ENCODE measurements at regions not wholly inside any gene's neighbourhood (a gene's known extent, or its start where the extent isn't known, plus 50 kb on each side); places are given as distances from the start of the nearest gene placed in this dataset.

- no peaks in the 10 kb centered on the region for H3K9me3 ChIP-seq (ENCODE audit: control insufficient read depth in 1 of 2, low read length in 2 of 2)
- intact Hi-C loops (cut with micrococcal nuclease), result no loop called here
- H3K4me3 ChIP-seq (ENCODE audit: low read length in 2 of 2), result no peak overlapping the region
- Mint-ChIP-seq H3K27me3 (peaks cover 15 to 18% of the 10 kb centered on the region in 2 donors), H3K4me3 (no peak overlapping the region), H3K36me3 (no peaks in the 10 kb centered on the region), H3K4me1 (no peaks in the 10 kb centered on the region), H3K9me3 (peaks cover 0 to 4% (median under 1%) of the 10 kb centered on the region in 8 donors), H3K27ac (no peak overlapping the region)
- no peak for DNase-seq
- no peak overlapping the region for H3K27ac ChIP-seq (ENCODE audit: low read depth, low read length)
- H3K27me3 ChIP-seq (ENCODE audit: insufficient read depth, low read length), result no peaks in the 10 kb centered on the region
- ChIA-PET POLR2A (ENCODE audit: partially characterized antibody) (no interaction called here), CTCF (ENCODE audit: partially characterized antibody) (no interaction called here)
- H3K4me1 ChIP-seq (ENCODE audit: insufficient read depth, low read length), result no peaks in the 10 kb centered on the region
- H3K36me3 ChIP-seq (ENCODE audit: insufficient read depth, low read length), result no peaks in the 10 kb centered on the region
These were observed 235.3 kb downstream of the PRDM2 start for GRCh38 chr1:13935336-13935735.

DNA sequence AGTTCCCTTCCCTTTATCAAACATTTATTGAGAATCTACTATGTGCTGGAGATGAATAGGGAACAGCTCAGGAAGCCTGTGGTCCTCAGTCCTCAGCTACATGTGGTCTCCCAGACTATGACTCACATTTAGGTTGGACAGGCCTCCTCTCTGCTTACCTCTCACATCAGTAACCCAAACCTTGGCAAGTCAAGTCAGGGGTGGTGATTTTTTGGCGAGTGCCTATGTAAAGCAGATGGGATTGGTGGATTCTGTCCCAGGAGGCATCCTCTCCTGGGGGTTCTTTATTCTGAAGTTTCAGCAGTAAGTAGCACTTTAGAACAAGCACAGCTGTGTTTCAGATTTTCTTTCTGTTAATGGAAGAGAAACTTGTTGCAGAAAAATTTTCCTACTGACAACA lies 241.3 kb downstream of the PRDM2 start:
- Mint-ChIP-seq H3K27me3 (peaks cover 12 to 18% of the 10 kb centered on the region in 2 donors), H3K4me3 (no peak overlapping the region), H3K27ac (no peak overlapping the region), H3K36me3 (peaks cover 0 to 4% of the 10 kb centered on the region in 2 donors), H3K9me3 (peaks cover 0 to 15% (median 11%) of the 10 kb centered on the region in 8 donors), H3K4me1 (no peaks in the 10 kb centered on the region)
- H3K27me3 ChIP-seq (ENCODE audit: insufficient read depth, low read length), result no peaks in the 10 kb centered on the region
- no peak overlapping the region for H3K4me3 ChIP-seq (ENCODE audit: low read length in 2 of 2)
- H3K4me1 ChIP-seq (ENCODE audit: insufficient read depth, low read length), result no peaks in the 10 kb centered on the region
- no peak overlapping the region for H3K27ac ChIP-seq (ENCODE audit: low read depth, low read length)
- intact Hi-C loops (cut with micrococcal nuclease), result no loop called here
- no peak for DNase-seq
- H3K36me3 ChIP-seq (ENCODE audit: insufficient read depth, low read length), result no peaks in the 10 kb centered on the region
- CTCF ChIA-PET (ENCODE audit: partially characterized antibody), result no interaction called here
- no peaks in the 10 kb centered on the region for H3K9me3 ChIP-seq (ENCODE audit: control insufficient read depth in 1 of 2, low read length in 2 of 2)
- POLR2A ChIA-PET (ENCODE audit: partially characterized antibody), result no interaction called here

- ChIA-PET POLR2A (ENCODE audit: partially characterized antibody) (no interaction called here), CTCF (ENCODE audit: partially characterized antibody) (interaction anchor here (0.6 kb wide), 1 partner anchor 36 kb away, joined by 4 read pairs; no protein-coding TSS in a partner anchor)
- no peaks in the 10 kb centered on the region for H3K4me1 Mint-ChIP-seq
- intact Hi-C loops (cut with micrococcal nuclease), result no loop called here
- H3K27me3 ChIP-seq (ENCODE audit: insufficient read depth, low read length), result no peaks in the 10 kb centered on the region
- H3K27ac ChIP-seq (ENCODE audit: low read depth, low read length), result no peak overlapping the region
- H3K27ac Mint-ChIP-seq, result no peak overlapping the region
- H3K9me3 ChIP-seq (ENCODE audit: control insufficient read depth in 1 of 2, low read length in 2 of 2), result no peaks in the 10 kb centered on the region
- peaks cover 0 to 4% of the 10 kb centered on the region in 2 donors for H3K36me3 Mint-ChIP-seq
- no peak overlapping the region for H3K4me3 Mint-ChIP-seq
- peaks cover 0 to 15% (median 11%) of the 10 kb centered on the region in 8 donors for H3K9me3 Mint-ChIP-seq
- H3K4me3 ChIP-seq (ENCODE audit: low read length in 2 of 2), result no peak overlapping the region
- H3K36me3 ChIP-seq (ENCODE audit: insufficient read depth, low read length), result no peaks in the 10 kb centered on the region
- H3K27me3 Mint-ChIP-seq, result peaks cover 14 to 16% of the 10 kb centered on the region in 2 donors
- no peak for DNase-seq
- no peaks in the 10 kb centered on the region for H3K4me1 ChIP-seq (ENCODE audit: insufficient read depth, low read length)
These were observed 243.1 kb downstream of the PRDM2 start for GRCh38 chr1:13943055-13943454.

DNA sequence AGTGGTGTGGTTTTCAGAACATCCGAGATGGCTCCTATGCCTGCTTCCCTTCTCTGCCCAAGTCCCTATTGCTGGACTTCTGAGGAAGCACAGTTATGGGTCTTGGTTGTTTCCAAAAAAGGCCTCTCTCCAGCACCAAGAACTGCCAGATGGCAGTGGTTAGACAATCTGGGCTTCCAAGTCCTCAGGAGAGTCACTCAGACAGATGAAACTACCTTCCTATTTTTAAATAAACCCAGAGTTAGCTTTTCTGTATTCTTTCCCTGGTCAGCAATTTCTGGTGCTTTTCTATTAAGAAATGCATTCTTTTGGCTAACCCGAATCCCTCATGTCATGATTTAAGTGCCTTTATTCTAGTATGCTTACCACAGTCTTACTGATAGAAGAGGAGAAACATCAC lies 245.9 kb downstream of the PRDM2 start:
- H3K4me1 Mint-ChIP-seq, result no peaks in the 10 kb centered on the region
- H3K27ac ChIP-seq (ENCODE audit: low read depth, low read length), result no peak overlapping the region
- no peak overlapping the region for H3K27ac Mint-ChIP-seq
- no peak overlapping the region for H3K4me3 ChIP-seq (ENCODE audit: low read length in 2 of 2)
- H3K36me3 ChIP-seq (ENCODE audit: insufficient read depth, low read length), result no peaks in the 10 kb centered on the region
- ChIA-PET POLR2A (ENCODE audit: partially characterized antibody) (no interaction called here), CTCF (ENCODE audit: partially characterized antibody) (no interaction called here)
- intact Hi-C loops (cut with micrococcal nuclease), result no loop called here
- peaks cover 0 to 4% of the 10 kb centered on the region in 2 donors for H3K36me3 Mint-ChIP-seq
- H3K27me3 ChIP-seq (ENCODE audit: insufficient read depth, low read length), result no peaks in the 10 kb centered on the region
- peaks cover 0 to 13% (median 11%) of the 10 kb centered on the region in 8 donors for H3K9me3 Mint-ChIP-seq
- H3K4me1 ChIP-seq (ENCODE audit: insufficient read depth, low read length), result no peaks in the 10 kb centered on the region
- no peak overlapping the region for H3K4me3 Mint-ChIP-seq
- DNase-seq, result no peak
- no peaks in the 10 kb centered on the region for H3K9me3 ChIP-seq (ENCODE audit: control insufficient read depth in 1 of 2, low read length in 2 of 2)
- peaks cover 9 to 11% of the 10 kb centered on the region in 2 donors for H3K27me3 Mint-ChIP-seq

DNA sequence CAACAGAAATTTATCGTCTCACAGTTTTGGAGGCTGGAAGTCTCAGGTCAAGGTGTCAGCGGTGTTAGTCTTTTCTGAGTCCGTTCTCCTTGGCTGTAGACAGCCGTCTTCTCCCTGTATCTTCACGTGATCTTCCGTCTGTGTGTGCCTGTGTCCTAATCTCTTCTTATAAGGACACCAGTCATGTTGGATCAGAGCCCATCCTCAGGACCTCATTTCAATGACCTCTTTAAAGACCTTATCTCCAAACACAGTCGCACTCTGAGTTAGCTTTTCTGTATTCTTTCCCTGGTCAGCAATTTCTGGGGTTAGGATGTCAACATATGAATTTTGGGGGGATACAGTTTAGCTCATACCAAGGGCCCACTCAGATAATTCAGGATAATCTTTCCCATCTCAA lies 247.7 kb downstream of the PRDM2 start:
- no peaks in the 10 kb centered on the region for H3K27me3 ChIP-seq (ENCODE audit: insufficient read depth, low read length)
- intact Hi-C loops (cut with micrococcal nuclease), result no loop called here

DNA sequence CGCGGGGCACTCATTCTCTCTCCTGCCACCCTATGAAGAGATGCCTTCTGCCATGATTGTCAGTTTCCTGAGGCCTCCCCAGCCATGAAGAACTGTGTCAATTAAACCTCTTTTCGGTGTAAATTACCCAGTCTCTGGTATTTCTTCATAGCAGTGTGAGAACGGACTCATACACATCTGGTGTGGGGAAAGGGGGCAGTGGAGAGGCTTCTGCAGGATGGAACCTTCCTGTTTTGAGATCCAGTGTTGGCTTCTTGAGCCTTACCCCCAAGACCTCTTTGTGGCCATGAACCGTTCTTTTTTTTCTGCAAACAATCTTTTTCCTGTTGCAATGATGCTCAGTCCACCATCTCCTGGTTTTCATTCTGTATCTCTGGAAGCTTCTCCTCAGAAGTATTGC lies 248.4 kb downstream of the PRDM2 start:
- ChIA-PET POLR2A (ENCODE audit: partially characterized antibody) (no interaction called here), CTCF (ENCODE audit: partially characterized antibody) (no interaction called here)
- Mint-ChIP-seq H3K4me3 (no peak overlapping the region), H3K4me1 (no peaks in the 10 kb centered on the region), H3K27ac (no peak overlapping the region), H3K36me3 (no peaks in the 10 kb centered on the region), H3K27me3 (peaks cover 6 to 13% of the 10 kb centered on the region in 2 donors), H3K9me3 (no peaks in the 10 kb centered on the region)
- Histone ChIP-seq H3K27me3 (ENCODE audit: insufficient read depth, low read length) (no peaks in the 10 kb centered on the region), H3K4me1 (ENCODE audit: insufficient read depth, low read length) (no peaks in the 10 kb centered on the region), H3K36me3 (ENCODE audit: insufficient read depth, low read length) (no peaks in the 10 kb centered on the region), H3K4me3 (ENCODE audit: low read length in 2 of 2) (no peak overlapping the region), H3K27ac (ENCODE audit: low read depth, low read length) (no peak overlapping the region), H3K9me3 (ENCODE audit: control insufficient read depth in 1 of 2, low read length in 2 of 2) (no peaks in the 10 kb centered on the region)
- intact Hi-C loops (cut with micrococcal nuclease), result no loop called here
- no peak for DNase-seq

More for the DNA sequence above, 247.7 kb downstream of the PRDM2 start:
- no peak for DNase-seq
- H3K4me3 ChIP-seq (ENCODE audit: low read length in 2 of 2), result no peak overlapping the region
- ChIA-PET POLR2A (ENCODE audit: partially characterized antibody) (no interaction called here), CTCF (ENCODE audit: partially characterized antibody) (no interaction called here)
- peaks cover 0 to 6% (median 4%) of the 10 kb centered on the region in 8 donors for H3K9me3 Mint-ChIP-seq
- no peak overlapping the region for H3K27ac Mint-ChIP-seq
- peaks cover 7 to 11% of the 10 kb centered on the region in 2 donors for H3K27me3 Mint-ChIP-seq
- no peaks in the 10 kb centered on the region for H3K9me3 ChIP-seq (ENCODE audit: control insufficient read depth in 1 of 2, low read length in 2 of 2)
- no peaks in the 10 kb centered on the region for H3K4me1 Mint-ChIP-seq
- H3K4me3 Mint-ChIP-seq, result no peak overlapping the region
- no peaks in the 10 kb centered on the region for H3K4me1 ChIP-seq (ENCODE audit: insufficient read depth, low read length)
- H3K36me3 Mint-ChIP-seq, result no peaks in the 10 kb centered on the region
- H3K27ac ChIP-seq (ENCODE audit: low read depth, low read length), result no peak overlapping the region
- H3K36me3 ChIP-seq (ENCODE audit: insufficient read depth, low read length), result no peaks in the 10 kb centered on the region

GRCh38 chr1:13948888-13949391 lies 249.0 kb downstream of the PRDM2 start:
- no peaks in the 10 kb centered on the region for H3K27me3 ChIP-seq (ENCODE audit: insufficient read depth, low read length)
- intact Hi-C loops (cut with micrococcal nuclease), result no loop called here
- H3K4me1 ChIP-seq (ENCODE audit: insufficient read depth, low read length), result no peaks in the 10 kb centered on the region
- DNase-seq, result no peak
- CTCF ChIA-PET (ENCODE audit: partially characterized antibody), result no interaction called here
- Mint-ChIP-seq H3K4me1 (no peaks in the 10 kb centered on the region), H3K9me3 (no peaks in the 10 kb centered on the region), H3K36me3 (no peaks in the 10 kb centered on the region), H3K4me3 (no peak overlapping the region), H3K27ac (no peak overlapping the region), H3K27me3 (peaks cover 6 to 13% of the 10 kb centered on the region in 2 donors)
- no peak overlapping the region for H3K27ac ChIP-seq (ENCODE audit: low read depth, low read length)
- POLR2A ChIA-PET (ENCODE audit: partially characterized antibody), result no interaction called here
- no peak overlapping the region for H3K4me3 ChIP-seq (ENCODE audit: low read length in 2 of 2)
- no peaks in the 10 kb centered on the region for H3K9me3 ChIP-seq (ENCODE audit: control insufficient read depth in 1 of 2, low read length in 2 of 2)
- no peaks in the 10 kb centered on the region for H3K36me3 ChIP-seq (ENCODE audit: insufficient read depth, low read length)

DNA sequence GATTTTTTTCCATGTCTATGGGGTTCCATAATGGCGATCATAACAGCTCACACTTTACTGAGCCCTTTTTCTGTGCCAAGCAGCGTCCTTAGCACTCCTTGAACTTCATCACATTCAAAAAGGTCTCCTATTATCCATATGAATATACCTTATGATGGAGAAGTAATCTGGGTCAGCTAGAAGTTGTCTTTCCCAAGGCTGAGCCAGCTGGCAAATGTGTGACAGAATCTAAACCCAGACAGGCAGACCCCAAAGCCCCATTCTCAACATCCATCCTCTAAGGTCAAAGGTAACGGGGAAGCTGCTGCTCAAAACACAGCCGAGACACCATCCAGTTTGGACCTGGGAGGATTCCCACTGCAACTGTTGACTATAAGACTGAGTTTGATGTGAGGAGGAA lies 249.6 kb downstream of the PRDM2 start:
- Mint-ChIP-seq H3K9me3 (no peaks in the 10 kb centered on the region), H3K4me3 (no peak overlapping the region), H3K4me1 (no peaks in the 10 kb centered on the region), H3K36me3 (no peaks in the 10 kb centered on the region), H3K27me3 (peaks cover 6 to 13% of the 10 kb centered on the region in 2 donors), H3K27ac (no peak overlapping the region)
- H3K4me3 ChIP-seq (ENCODE audit: low read length in 2 of 2), result no peak overlapping the region
- H3K27me3 ChIP-seq (ENCODE audit: insufficient read depth, low read length), result no peaks in the 10 kb centered on the region
- ChIA-PET POLR2A (ENCODE audit: partially characterized antibody) (no interaction called here), CTCF (ENCODE audit: partially characterized antibody) (no interaction called here)
- intact Hi-C loops (cut with micrococcal nuclease), result no loop called here
- H3K27ac ChIP-seq (ENCODE audit: low read depth, low read length), result no peak overlapping the region
- no peaks in the 10 kb centered on the region for H3K36me3 ChIP-seq (ENCODE audit: insufficient read depth, low read length)
- DNase-seq, result no peak
- H3K9me3 ChIP-seq (ENCODE audit: control insufficient read depth in 1 of 2, low read length in 2 of 2), result no peaks in the 10 kb centered on the region
- no peaks in the 10 kb centered on the region for H3K4me1 ChIP-seq (ENCODE audit: insufficient read depth, low read length)
